Esophagus squamous epithelium (tissue), 4 donors: ENCODE measurements at regions not wholly inside any gene's neighbourhood (a gene's known extent, or its start where the extent isn't known, plus 50 kb on each side); places are given as distances from the start of the nearest gene placed in this dataset.

Source experiments
- POLR2A ChIP-seq, 4 donors: fragments of 450-650 bp; IDR thresholded peaks; one replicate each; pipeline ENCODE4 v1.6.1; 2017; ENCODE audit warnings: antibody characterized with exemption in 4 of 4, mild to moderate bottlenecking in 4 of 4, moderate library complexity in 3 of 4
- TF ChIP-seq, protein P1 (sequence below), 6 experiments: fragments of 450-650 bp in 4 of 6; fragments of 200-600 bp in 2 of 6; sonication (generic) in 2 of 6; IDR thresholded peaks; one replicate each; pipeline ENCODE4 v1.5.1; 2016 to 2019; ENCODE audit warnings: antibody characterized with exemption in 6 of 6, mild to moderate bottlenecking in 4 of 6, moderate library complexity in 4 of 6

DNA sequence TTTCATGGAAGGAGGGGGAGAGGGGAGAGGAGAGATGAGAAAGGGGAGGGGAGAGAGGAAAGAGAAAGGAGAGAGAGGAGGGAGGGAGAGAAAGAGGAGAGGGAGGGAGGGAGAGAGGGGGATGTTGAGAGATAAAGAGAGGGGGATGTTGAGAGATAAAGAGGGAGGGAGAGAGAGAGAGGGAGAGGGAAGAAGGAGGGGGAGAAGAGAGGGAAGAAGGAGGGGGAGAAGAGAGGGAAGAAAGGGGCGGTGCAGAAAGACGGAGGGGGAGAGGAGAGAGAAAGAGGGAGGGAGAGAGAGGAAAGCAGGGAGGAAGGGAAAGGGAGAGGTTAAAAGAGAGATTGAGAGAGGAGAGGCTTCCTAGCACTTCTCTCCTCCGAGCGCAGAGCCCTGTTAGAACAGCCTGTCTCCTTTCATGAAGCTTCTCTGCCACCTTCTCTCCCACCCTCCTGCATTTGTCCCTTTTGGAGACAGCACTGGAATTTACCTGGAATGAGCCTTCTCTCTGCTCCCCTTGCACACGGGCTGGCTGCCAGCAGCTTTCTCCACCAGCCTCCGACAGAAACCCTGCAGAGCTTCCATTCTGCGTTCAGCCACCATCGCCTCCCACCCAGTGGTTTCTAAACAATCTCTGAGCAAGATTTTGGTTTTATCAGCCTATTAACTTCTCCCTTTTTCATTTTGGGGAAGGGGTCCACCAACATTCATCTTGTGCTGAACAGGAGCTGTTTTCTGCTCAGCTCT, 74.0 kb upstream of the CARD11 start:
- TF ChIP-seq, protein P1, sequence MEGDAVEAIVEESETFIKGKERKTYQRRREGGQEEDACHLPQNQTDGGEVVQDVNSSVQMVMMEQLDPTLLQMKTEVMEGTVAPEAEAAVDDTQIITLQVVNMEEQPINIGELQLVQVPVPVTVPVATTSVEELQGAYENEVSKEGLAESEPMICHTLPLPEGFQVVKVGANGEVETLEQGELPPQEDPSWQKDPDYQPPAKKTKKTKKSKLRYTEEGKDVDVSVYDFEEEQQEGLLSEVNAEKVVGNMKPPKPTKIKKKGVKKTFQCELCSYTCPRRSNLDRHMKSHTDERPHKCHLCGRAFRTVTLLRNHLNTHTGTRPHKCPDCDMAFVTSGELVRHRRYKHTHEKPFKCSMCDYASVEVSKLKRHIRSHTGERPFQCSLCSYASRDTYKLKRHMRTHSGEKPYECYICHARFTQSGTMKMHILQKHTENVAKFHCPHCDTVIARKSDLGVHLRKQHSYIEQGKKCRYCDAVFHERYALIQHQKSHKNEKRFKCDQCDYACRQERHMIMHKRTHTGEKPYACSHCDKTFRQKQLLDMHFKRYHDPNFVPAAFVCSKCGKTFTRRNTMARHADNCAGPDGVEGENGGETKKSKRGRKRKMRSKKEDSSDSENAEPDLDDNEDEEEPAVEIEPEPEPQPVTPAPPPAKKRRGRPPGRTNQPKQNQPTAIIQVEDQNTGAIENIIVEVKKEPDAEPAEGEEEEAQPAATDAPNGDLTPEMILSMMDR (IDR thresholded peaks at IDR 0.05): no peak
- no peak for TF ChIP-seq POLR2A (IDR thresholded peaks at IDR 0.05)
